SU-DHL-6 (cell line): ENCODE measurements at regions not wholly inside any gene's neighbourhood (a gene's known extent, or its start where the extent isn't known, plus 50 kb on each side); places are given as distances from the start of the nearest gene placed in this dataset.
A peak's percentile ranks its signal among the peaks of the same experiment; 100 is the strongest.

ENCODE experiments used
- H2AFZ ChIP-seq: fragments of 200-600 bp; sonication (generic); 2 replicates; pipeline ENCODE4 v1.6.1; 2014; ENCODE audit warnings: low read depth, mild to moderate bottlenecking, moderate library complexity, mixed read lengths, antibody characterized with exemption, low read length; ENCODE audit not compliant: severe bottlenecking
- H3F3A ChIP-seq: fragments of 200-600 bp; shearing (Covaris generic); 2 replicates; pipeline ENCODE4 v1.6.0; 2016; ENCODE audit warnings: antibody characterized with exemption, mild to moderate bottlenecking; ENCODE audit not compliant: insufficient read depth
- H3K27ac ChIP-seq: fragments of 200-600 bp; sonication (generic); 2 replicates; pipeline ENCODE4 v1.5.1; 2016; ENCODE audit warnings: low read depth, mild to moderate bottlenecking, low read length, moderate library complexity, mixed read lengths
- H3K27me3 ChIP-seq: fragments of 200-600 bp; sonication (generic), shearing (Covaris generic); 2 replicates; pipeline ENCODE4 v1.6.0; 2014; ENCODE audit warnings: mild to moderate bottlenecking, low read length
- H3K36me3 ChIP-seq: fragments of 200-600 bp; sonication (generic); 2 replicates; pipeline ENCODE4 v1.6.1; 2014; ENCODE audit warnings: mild to moderate bottlenecking, low read length, mixed read lengths
- H3K4me2 ChIP-seq: fragments of 300-600, 200-600 bp; shearing (Covaris generic), sonication (generic); 2 replicates; pipeline ENCODE4 v1.6.0; 2014; ENCODE audit warnings: low read length, low read depth, mild to moderate bottlenecking; ENCODE audit not compliant: poor library complexity, severe bottlenecking
- H3K4me3 ChIP-seq: fragments of 200-600 bp; sonication (generic); 2 replicates; pipeline ENCODE4 v1.5.1; 2014; ENCODE audit warnings: antibody characterized with exemption, low read length, mild to moderate bottlenecking, mixed read lengths; ENCODE audit not compliant: insufficient read depth, poor library complexity, severe bottlenecking
- H3K79me2 ChIP-seq: fragments of 200-600 bp; sonication (generic); 2 replicates; pipeline ENCODE4 v1.6.1; 2014; ENCODE audit warnings: mild to moderate bottlenecking, low read length, moderate library complexity; ENCODE audit not compliant: insufficient read depth
- H3K9ac ChIP-seq: fragments of 200-600 bp; sonication (generic); 2 replicates; pipeline ENCODE4 v1.7.0; 2014; ENCODE audit warnings: mild to moderate bottlenecking, low read length
- H3K9me2 ChIP-seq: fragments of 200-600 bp; sonication (generic); replicated peaks from 2 replicates; pipeline ENCODE4 v1.6.1; 2014; ENCODE audit warnings: low read length; ENCODE audit not compliant: insufficient read depth
- H3K9me3 ChIP-seq: fragments of 200-600 bp; sonication (generic); 2 replicates; pipeline ENCODE4 v1.6.1; 2014; ENCODE audit warnings: low read length, mixed read lengths; ENCODE audit not compliant: insufficient read depth
- H4K20me1 ChIP-seq: fragments of 200-600 bp; sonication (generic); 2 replicates; pipeline ENCODE4 v1.6.1; 2014; ENCODE audit warnings: low read depth, mild to moderate bottlenecking, antibody characterized with exemption, low read length, moderate library complexity, mixed read lengths
- CTCF ChIP-seq: fragments of 200-600 bp; sonication (generic); IDR thresholded peaks from one replicate; pipeline ENCODE4 v1.5.1; 2017; ENCODE audit warnings: antibody characterized with exemption, mild to moderate bottlenecking, low read length, moderate library complexity; ENCODE audit not compliant: insufficient read depth, poor library complexity, severe bottlenecking
- EZH2phosphoT487 ChIP-seq: fragments of 200-600 bp; sonication (generic), shearing (Covaris generic); conservative IDR thresholded peaks from 2 replicates; pipeline ENCODE4 v1.6.1; 2018; ENCODE audit warnings: mild to moderate bottlenecking, antibody characterized with exemption, low read length, moderate library complexity, mixed read lengths

- Histone ChIP-seq H3F3A (no peaks in the 10 kb centered on the region), H3K9me3 (no peaks in the 10 kb centered on the region), H2AFZ (peak overlapping the region; percentile 13), H3K27me3 (0 out of 2 replicates have a peak, but pooled peaks cover 2% of the 10 kb centered on the region), H4K20me1 (no peaks in the 10 kb centered on the region), H3K27ac (no peak overlapping the region), H3K36me3 (no peaks in the 10 kb centered on the region), H3K79me2 (no peaks in the 10 kb centered on the region), H3K9me2 (no peaks in the 10 kb centered on the region), H3K4me2 (no peak overlapping the region), H3K4me3 (no peak overlapping the region), H3K9ac (no peak overlapping the region)
- TF ChIP-seq CTCF = no peak
- TF ChIP-seq EZH2phosphoT487 = no peak
These were observed 153.2 kb downstream of the DDX1 start for GRCh38 chr2:15744820-15745219.

DNA sequence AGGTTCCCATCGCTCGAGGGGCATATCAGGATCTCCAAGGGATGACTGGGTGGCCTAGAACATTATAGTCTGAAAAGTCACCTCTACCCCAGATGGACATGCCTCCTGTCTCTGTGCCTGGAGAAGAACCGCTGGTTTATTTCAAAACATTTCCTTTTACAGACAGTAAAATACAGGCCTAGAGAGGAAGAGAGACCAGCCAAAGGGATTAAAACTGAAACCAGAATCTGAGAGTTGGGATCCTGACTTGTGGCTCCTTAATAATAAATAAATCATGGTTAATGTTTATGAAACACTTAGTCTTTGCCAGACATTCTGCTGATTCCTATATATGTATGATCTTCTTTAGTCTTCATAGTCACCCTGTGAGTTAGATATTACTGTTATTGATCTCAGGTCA lies 153.7 kb downstream of the DDX1 start:
- Histone ChIP-seq H3K9me3 (no peaks in the 10 kb centered on the region), H3F3A (no peaks in the 10 kb centered on the region), H3K4me3 (no peak overlapping the region), H3K36me3 (no peaks in the 10 kb centered on the region), H3K27ac (no peak overlapping the region), H3K27me3 (0 out of 2 replicates have a peak, but pooled peaks cover 2% of the 10 kb centered on the region), H2AFZ (no peak overlapping the region), H3K79me2 (no peaks in the 10 kb centered on the region), H3K4me2 (no peak overlapping the region), H4K20me1 (no peaks in the 10 kb centered on the region), H3K9ac (no peak overlapping the region), H3K9me2 (no peaks in the 10 kb centered on the region)
- no peak for TF ChIP-seq CTCF

DNA sequence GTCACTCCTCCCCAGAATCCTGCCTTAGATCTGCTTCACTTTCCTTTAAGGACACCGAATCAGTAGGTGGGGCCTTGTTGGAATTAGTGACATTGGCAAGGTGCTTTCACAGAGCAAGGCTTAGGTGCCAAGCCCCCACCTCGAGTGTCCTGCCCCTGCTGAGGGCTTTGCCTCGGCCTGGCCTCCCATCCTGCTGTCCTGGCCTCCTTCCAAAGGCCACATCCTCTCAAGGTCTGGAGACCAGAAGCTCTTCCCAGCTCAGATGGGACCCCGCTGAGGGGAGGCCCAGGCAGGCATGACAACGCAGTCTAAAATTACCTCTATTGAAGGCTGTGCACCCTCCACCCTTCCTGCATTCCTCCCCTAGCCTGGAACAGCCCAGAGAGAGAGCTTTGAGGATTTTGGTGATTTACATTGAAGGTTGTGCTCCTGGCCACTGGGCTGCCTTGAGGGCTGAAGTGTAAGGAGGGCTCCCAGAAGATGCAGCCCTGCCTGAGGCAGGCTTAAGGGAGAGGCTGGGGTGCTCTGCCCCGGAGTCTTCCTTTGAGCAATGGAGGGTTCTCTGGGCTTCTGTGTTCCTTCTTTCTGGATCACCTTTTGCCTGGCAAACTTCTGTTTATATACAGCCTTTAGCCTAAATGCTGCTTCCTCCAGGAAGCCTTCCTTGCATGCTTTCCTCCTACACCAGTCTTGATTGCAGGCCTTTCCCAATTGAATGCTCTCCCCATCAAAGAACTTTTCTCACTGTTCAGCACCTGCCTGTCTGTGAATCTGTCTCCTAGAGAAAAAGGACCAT lies 154.4 kb downstream of the DDX1 start:
- H3K27me3 ChIP-seq = 0 out of 2 replicates have a peak, but pooled peaks cover 2% of the 10 kb centered on the region
- no peak for TF ChIP-seq EZH2phosphoT487
- no peak for TF ChIP-seq CTCF
- no peak overlapping the region for H3K27ac ChIP-seq
- H3K9me3 ChIP-seq = no peaks in the 10 kb centered on the region
- H3K79me2 ChIP-seq = no peaks in the 10 kb centered on the region
- no peaks in the 10 kb centered on the region for H3F3A ChIP-seq
- no peak overlapping the region for H2AFZ ChIP-seq
- no peak overlapping the region for H3K9ac ChIP-seq
- H3K36me3 ChIP-seq = no peaks in the 10 kb centered on the region
- no peaks in the 10 kb centered on the region for H4K20me1 ChIP-seq
- no peak overlapping the region for H3K4me3 ChIP-seq
- no peaks in the 10 kb centered on the region for H3K9me2 ChIP-seq
- no peak overlapping the region for H3K4me2 ChIP-seq
